Cardiac fibroblast (primary cell): ENCODE measurements at regions not wholly inside any gene's neighbourhood (a gene's known extent, or its start where the extent isn't known, plus 50 kb on each side); places are given as distances from the start of the nearest gene placed in this dataset.
A peak's percentile ranks its signal among the peaks of the same experiment; 100 is the strongest.
"Not testable (repeated sequence)": the region's sequence is repeated elsewhere in the genome, so short reads cannot be mapped to it uniquely, and the experiment has no call there.

Experiments used
- DNase-seq, 2 donors: peaks; one replicate each; pipeline versions ENCODE4 v3.0.0 to v3.0.0-alpha.2; 2010; ENCODE audit warnings: low read depth in 2 of 2
- H3K4me3 ChIP-seq, 2 donors: replicated peaks in 1 of 2; 1 replicate in 1 of 2; 2 replicates in 1 of 2; pipeline ENCODE4 v1.5.1; 2011; ENCODE audit warnings: low read depth in 2 of 2, low read length in 2 of 2, mild to moderate bottlenecking in 2 of 2, moderate library complexity in 1 of 2
- CTCF ChIP-seq: IDR thresholded peaks from one replicate; pipeline ENCODE4 v1.5.1; 2011; ENCODE audit warnings: low read depth, mild to moderate bottlenecking, low read length, inconsistent platforms

DNA sequence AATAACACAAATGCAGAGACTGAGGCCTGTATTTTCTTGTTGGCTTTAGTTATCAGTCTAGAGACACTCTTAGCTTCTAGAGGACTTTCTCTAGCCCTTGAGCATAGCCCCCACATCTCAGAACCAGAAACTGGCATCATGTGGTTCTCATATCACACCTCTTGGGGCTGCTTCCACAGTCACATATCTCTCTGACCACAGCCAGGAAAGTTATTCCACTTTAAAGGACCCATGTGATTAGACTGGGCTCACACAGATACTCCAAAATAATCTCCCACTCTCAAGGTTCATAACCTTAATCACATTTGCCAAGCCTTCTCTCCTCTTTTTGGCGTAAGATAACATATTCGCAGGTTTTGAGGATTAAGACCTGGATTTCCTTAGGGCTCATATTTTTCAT lies 846.9 kb upstream of the MIR17HG start:
- DNase-seq, result no peak
- no peak for TF ChIP-seq CTCF
- no peak overlapping the region for H3K4me3 ChIP-seq

DNA sequence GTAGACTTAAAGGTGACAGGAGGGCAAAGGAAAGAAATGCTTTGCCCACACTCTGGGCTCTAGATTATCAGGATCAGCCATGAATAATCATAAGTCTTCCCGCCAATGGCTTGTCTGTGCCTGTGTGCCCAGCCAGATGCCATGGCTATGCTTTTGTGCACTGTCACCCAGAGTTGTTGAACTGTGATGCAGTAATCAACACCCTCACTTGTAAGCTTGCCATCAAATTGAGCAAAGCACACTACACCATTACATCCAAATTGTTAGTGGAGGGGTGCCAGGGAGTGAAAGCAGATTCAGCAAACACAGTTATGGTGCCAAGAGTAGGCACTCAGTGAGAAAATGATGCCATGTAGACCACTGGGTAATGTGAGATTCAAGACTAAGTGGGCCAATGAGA lies 845.3 kb upstream of the MIR17HG start:
- no peak for TF ChIP-seq CTCF
- peak in 1 of 2 donors; percentile 13 for DNase-seq
- H3K4me3 ChIP-seq, result no peak overlapping the region

DNA sequence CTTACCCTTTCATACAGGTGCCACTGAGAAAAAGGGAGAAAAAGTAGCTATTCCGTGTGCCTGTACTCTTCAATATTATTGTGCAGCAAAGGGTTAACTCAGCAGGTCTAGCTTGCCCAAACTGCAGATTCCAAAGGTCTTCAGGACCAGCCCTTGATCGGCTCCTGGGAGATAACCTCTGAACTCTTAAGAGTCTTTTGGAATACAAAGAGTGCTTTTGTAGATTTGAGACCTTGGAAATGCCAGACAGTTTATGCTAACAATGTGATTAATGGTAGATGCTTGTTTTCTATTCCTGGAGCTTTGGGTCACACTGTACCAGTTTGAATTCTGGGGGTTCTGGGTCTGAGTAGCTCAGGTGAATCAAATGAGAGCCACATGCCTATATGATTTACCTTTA lies 844.7 kb upstream of the MIR17HG start:
- H3K4me3 ChIP-seq, result no peak overlapping the region
- TF ChIP-seq CTCF, result no peak
- no peak for DNase-seq

DNA sequence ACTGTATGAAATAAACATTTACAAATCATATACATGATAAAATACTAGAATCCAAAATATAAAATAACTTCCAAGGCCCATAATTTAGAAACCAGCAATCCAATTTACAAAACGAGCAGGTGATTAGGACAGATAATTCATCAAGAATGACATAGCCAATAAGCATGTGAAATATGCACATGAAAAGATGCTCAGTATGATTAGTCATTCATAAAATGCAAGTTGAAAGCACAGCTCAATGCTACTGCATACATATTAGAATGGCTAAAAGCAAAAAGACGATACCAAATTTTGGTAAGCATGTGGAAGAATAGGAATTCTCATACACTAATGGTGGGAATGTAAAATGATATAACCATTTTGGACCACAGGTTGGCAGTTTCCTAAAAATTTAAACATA lies 837.2 kb upstream of the MIR17HG start:
- no peak overlapping the region for H3K4me3 ChIP-seq
- peak in 1 of 2 donors; percentile 13 for DNase-seq
- TF ChIP-seq CTCF, result no peak

DNA sequence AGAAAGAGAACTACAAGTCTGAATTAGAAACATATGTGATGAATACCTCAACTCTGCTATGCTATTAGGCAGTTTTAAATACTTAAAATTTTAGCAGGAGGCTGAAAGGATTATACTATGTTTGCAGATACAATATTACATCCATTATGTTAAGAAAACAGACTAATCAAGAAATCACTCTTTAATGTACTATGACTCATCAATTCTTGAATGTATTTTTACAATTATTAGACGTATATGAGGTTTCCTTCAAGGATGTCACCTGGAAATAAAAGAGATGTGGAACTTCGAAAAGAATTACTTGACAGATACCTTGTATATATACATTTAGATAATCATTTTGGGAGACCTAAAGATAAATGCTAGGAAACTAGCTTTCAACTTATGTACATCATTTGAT lies 835.6 kb upstream of the MIR17HG start:
- no peak for TF ChIP-seq CTCF
- DNase-seq, result no peak
- H3K4me3 ChIP-seq, result no peak overlapping the region

DNA sequence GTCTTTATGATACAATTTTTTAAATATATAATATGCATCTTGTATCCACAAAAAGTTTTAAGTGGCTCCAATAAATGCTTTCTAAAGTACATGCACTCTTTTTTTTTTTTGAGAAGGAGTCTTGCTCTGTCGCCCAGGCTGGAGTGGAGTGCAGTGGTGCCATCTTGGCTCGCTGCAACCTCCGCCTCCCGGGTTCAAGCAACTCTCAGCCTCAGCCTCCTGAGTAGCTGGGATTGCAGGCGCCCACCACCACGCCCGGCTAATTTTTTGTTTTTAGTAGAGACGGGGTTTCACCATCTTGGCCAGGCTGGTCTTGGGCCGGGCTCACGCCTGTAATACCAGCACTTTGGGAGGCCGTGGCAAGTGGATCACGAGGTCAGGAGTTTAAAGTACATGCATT lies 832.8 kb upstream of the MIR17HG start:
- not testable (repeated sequence) for DNase-seq, H3K4me3 ChIP-seq

DNA sequence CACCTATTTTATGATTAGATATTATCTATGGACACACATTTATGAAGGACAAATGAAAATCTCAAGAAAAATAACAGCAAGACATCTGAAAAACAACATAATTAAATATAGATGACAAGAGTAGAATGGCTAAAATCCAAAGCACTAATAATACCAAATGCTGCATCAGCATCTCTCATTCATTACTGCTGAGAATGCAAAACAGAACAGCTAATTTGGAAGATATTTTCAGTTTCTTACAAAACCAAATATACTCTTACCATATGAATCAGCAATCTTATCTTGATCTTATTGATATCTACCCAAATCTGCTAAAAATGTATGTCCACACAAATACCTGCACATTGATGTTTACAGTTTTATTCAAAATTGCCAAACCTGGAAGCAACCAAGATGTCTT lies 829.1 kb upstream of the MIR17HG start:
- DNase-seq, result no peak
- TF ChIP-seq CTCF, result no peak
- H3K4me3 ChIP-seq, result no peak overlapping the region
